Mesothelial cell of epicardium (in vitro differentiated cells): ENCODE measurements at regions not wholly inside any gene's neighbourhood (a gene's known extent, or its start where the extent isn't known, plus 50 kb on each side); places are given as distances from the start of the nearest gene placed in this dataset.

Experiments
- DNase-seq, 2 experiments: peaks; one replicate each; pipeline ENCODE4 v3.0.0; 2021; ENCODE audit warnings: low spot score in 2 of 2; ENCODE audit not compliant: unreplicated experiment in 2 of 2
- H3K27ac Mint-ChIP-seq: 2 replicates; pipeline ENCODE4 v1.8.0; 2021; ENCODE audit warnings: mixed read lengths
- H3K27me3 Mint-ChIP-seq: 2 replicates; pipeline ENCODE4 v1.8.0; 2021; ENCODE audit warnings: low read depth, mixed read lengths
- H3K36me3 Mint-ChIP-seq: 2 replicates; pipeline ENCODE4 v1.8.0; 2021; ENCODE audit warnings: mixed read lengths
- H3K4me1 Mint-ChIP-seq: 2 replicates; pipeline ENCODE4 v1.8.0; 2021; ENCODE audit warnings: mixed read lengths
- H3K4me3 Mint-ChIP-seq: 2 replicates; pipeline ENCODE4 v1.8.0; 2021; ENCODE audit warnings: mild to moderate bottlenecking, moderate library complexity, mixed read lengths
- H3K9me3 Mint-ChIP-seq: 2 replicates; pipeline ENCODE4 v1.8.0; 2021; ENCODE audit warnings: mixed read lengths
- TF ChIP-seq, protein P1 (sequence below): fragments of 200-600 bp; sonication (generic); IDR thresholded peaks from one replicate; pipeline ENCODE4 v1.5.0; 2021; ENCODE audit warnings: antibody characterized with exemption; ENCODE audit not compliant: unreplicated experiment

DNA sequence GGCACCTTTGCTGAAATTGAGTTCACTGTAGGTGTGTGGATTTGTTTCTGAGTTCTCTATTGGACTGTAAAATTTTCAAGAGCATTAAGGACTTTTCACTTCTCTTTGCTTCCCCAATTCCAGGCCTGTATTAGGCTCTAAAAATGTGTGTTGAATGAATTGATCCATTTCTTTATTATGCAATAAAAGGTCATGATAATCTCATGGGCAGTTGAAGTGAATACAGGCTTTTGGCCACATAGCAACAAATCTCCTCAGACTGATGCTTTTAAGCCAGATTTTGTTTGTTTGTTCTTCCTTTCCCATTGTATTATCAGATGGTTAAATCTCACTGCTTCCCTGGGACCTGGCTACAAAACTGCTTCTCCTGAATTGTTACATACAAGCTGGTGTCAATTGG lies 258.0 kb upstream of the FAR2 start:
- DNase-seq, result no peak
- no peaks in the 10 kb centered on the region for H3K4me1 Mint-ChIP-seq
- H3K36me3 Mint-ChIP-seq, result no peaks in the 10 kb centered on the region
- TF ChIP-seq, protein P1, sequence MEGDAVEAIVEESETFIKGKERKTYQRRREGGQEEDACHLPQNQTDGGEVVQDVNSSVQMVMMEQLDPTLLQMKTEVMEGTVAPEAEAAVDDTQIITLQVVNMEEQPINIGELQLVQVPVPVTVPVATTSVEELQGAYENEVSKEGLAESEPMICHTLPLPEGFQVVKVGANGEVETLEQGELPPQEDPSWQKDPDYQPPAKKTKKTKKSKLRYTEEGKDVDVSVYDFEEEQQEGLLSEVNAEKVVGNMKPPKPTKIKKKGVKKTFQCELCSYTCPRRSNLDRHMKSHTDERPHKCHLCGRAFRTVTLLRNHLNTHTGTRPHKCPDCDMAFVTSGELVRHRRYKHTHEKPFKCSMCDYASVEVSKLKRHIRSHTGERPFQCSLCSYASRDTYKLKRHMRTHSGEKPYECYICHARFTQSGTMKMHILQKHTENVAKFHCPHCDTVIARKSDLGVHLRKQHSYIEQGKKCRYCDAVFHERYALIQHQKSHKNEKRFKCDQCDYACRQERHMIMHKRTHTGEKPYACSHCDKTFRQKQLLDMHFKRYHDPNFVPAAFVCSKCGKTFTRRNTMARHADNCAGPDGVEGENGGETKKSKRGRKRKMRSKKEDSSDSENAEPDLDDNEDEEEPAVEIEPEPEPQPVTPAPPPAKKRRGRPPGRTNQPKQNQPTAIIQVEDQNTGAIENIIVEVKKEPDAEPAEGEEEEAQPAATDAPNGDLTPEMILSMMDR, result no peak
- H3K27me3 Mint-ChIP-seq, result no peaks in the 10 kb centered on the region
- no peaks in the 10 kb centered on the region for H3K9me3 Mint-ChIP-seq
- no peak overlapping the region for H3K27ac Mint-ChIP-seq
- no peak overlapping the region for H3K4me3 Mint-ChIP-seq

DNA sequence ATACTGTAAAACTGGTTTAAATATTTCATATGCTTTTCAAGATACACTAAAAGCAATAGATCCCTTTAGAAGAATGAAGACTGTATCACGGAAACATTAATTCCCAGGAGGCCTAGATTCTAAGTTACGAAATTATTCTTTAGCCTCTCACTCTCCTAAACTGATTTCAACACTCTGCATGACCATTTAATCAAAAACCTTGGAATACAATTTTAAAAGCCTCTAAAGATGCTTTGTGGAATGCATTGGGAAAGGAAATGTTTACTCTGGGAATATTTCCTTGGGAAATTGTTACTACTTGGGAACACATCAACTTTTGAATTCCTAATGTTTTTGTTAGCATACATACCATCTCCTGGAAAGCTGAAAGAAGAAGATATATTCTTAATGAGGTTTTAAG lies 255.7 kb upstream of the FAR2 start:
- Mint-ChIP-seq H3K4me1 (no peaks in the 10 kb centered on the region), H3K27ac (no peak overlapping the region), H3K9me3 (no peaks in the 10 kb centered on the region), H3K27me3 (no peaks in the 10 kb centered on the region), H3K36me3 (no peaks in the 10 kb centered on the region), H3K4me3 (no peak overlapping the region)
- TF ChIP-seq, protein P1, result no peak
- no peak for DNase-seq

DNA sequence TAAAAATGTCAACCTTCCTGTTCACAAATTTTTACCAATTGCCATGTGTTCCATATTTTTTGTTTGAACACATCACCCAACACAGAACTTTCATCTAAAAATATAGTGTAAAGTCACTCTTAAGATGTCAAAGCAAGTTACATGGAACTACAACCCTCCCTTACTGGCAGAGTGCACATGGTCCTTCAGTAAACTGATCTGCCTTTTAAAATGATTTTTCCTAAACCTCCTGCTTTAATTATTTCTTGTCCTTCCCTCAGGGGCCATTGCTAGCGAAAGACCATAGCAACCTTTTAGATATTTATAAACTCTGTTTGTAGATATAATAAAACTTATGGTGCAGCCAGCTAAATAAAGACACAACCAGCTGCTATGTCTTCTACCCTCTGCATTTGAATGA lies 255.2 kb upstream of the FAR2 start:
- TF ChIP-seq, protein P1, result no peak
- H3K9me3 Mint-ChIP-seq, result no peaks in the 10 kb centered on the region
- no peaks in the 10 kb centered on the region for H3K27me3 Mint-ChIP-seq
- H3K4me1 Mint-ChIP-seq, result no peaks in the 10 kb centered on the region
- H3K36me3 Mint-ChIP-seq, result no peaks in the 10 kb centered on the region
- no peak overlapping the region for H3K4me3 Mint-ChIP-seq
- no peak overlapping the region for H3K27ac Mint-ChIP-seq
- no peak for DNase-seq

DNA sequence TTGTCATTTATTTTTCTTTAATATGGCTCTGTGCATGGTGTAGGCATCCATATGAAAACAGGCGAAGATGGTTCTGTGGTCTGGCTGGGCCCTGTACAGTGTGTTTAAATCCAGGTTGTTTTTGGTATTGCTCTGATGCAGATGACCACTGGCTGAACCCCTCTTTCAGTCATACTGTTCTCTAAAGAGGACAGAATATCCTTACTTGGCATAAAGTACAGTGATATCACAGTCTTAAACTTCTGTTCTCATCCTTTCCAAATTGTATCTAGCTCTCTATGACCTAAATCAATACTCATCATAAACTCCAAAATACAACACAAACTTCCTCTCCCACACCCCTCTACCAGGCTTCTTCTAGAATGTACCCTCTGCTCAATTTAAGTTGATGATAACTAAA lies 252.7 kb upstream of the FAR2 start:
- no peak overlapping the region for H3K27ac Mint-ChIP-seq
- DNase-seq, result no peak
- no peaks in the 10 kb centered on the region for H3K36me3 Mint-ChIP-seq
- H3K4me3 Mint-ChIP-seq, result no peak overlapping the region
- H3K4me1 Mint-ChIP-seq, result no peaks in the 10 kb centered on the region
- H3K27me3 Mint-ChIP-seq, result no peaks in the 10 kb centered on the region
- H3K9me3 Mint-ChIP-seq, result peaks cover 13% of the 10 kb centered on the region
- TF ChIP-seq, protein P1, result no peak

DNA sequence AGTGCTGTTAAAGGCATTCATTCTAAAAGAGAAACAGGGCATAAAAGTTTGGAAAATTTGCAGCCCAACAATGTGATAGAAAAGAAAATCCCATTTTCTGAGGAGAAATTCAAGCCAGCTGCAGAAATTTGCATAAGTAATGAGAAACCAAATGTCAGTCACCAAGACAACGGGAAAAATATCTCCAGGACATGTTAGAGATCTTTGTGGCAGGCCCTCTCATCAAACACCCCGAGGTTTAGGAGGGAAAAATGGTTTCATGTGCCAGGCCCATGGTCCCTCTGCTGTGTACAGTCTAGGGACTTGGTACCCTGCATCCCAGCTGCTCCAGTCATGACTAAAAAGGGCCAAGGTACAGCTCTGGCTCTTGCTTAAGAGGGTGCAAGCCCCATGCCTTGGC lies 251.0 kb upstream of the FAR2 start:
- TF ChIP-seq, protein P1, result no peak
- no peak for DNase-seq
- Mint-ChIP-seq H3K27ac (no peak overlapping the region), H3K36me3 (no peaks in the 10 kb centered on the region), H3K4me1 (no peaks in the 10 kb centered on the region), H3K27me3 (no peaks in the 10 kb centered on the region), H3K4me3 (no peak overlapping the region), H3K9me3 (peaks cover 23% of the 10 kb centered on the region)

DNA sequence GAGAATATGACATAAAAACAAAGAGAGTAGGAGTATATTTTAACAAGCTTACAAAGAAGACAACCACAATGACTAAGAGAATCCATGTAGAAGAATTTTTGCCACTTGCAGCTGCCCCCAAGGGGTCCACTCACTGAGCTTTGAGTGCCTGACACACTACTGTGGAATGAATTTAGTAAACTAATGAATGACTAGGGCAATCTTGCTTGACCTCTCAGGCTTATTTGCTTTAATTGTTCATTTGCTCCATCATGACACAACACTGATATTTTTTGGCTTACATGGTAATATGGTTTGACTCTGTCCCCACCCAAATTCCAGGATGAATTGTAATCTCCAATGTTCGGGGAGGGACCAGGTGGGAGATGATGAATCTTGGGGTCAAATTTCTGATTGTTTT lies 249.1 kb upstream of the FAR2 start:
- no peak overlapping the region for H3K27ac Mint-ChIP-seq
- no peak overlapping the region for H3K4me3 Mint-ChIP-seq
- no peaks in the 10 kb centered on the region for H3K4me1 Mint-ChIP-seq
- H3K36me3 Mint-ChIP-seq, result no peaks in the 10 kb centered on the region
- TF ChIP-seq, protein P1, result no peak
- no peak for DNase-seq
- no peaks in the 10 kb centered on the region for H3K27me3 Mint-ChIP-seq
- peaks cover 36% of the 10 kb centered on the region for H3K9me3 Mint-ChIP-seq
